ENCODE measurements at regions not wholly inside any gene's neighbourhood (a gene's known extent, or its start where the extent isn't known, plus 50 kb on each side); places are given as distances from the start of the nearest gene placed in this dataset.

GRCh38 chr2:102091121-102091520, 51.4 kb upstream of the IL1R1 start:
- Histone ChIP-seq H3K4me3 (ENCODE audit: low read depth, low read length) (no peak overlapping the region), H3K27me3 (ENCODE audit: control insufficient read depth, insufficient read depth, low read length) (no peaks in the 10 kb centered on the region), H3K9me3 (ENCODE audit: control insufficient read depth, insufficient read depth, low read length) (no peaks in the 10 kb centered on the region), H3K36me3 (ENCODE audit: control insufficient read depth, insufficient read depth, low read length) (no peaks in the 10 kb centered on the region), H3K27ac (ENCODE audit: low read depth, low read length) (no peak overlapping the region), H3K4me1 (ENCODE audit: control insufficient read depth, insufficient read depth, low read length) (no peaks in the 10 kb centered on the region)
- DNase-seq (ENCODE audit: low read depth in 4 of 6, low spot score in 6 of 6), result no peak

GRCh38 chr2:102091908-102092307, 50.6 kb upstream of the IL1R1 start:
- Histone ChIP-seq H3K4me3 (ENCODE audit: low read depth, low read length) (no peak overlapping the region), H3K36me3 (ENCODE audit: control insufficient read depth, insufficient read depth, low read length) (no peaks in the 10 kb centered on the region), H3K9me3 (ENCODE audit: control insufficient read depth, insufficient read depth, low read length) (no peaks in the 10 kb centered on the region), H3K27me3 (ENCODE audit: control insufficient read depth, insufficient read depth, low read length) (no peaks in the 10 kb centered on the region), H3K4me1 (ENCODE audit: control insufficient read depth, insufficient read depth, low read length) (no peaks in the 10 kb centered on the region), H3K27ac (ENCODE audit: low read depth, low read length) (no peak overlapping the region)
- 40% methylated on average over 1 of the region's 1 CpG for WGBS (ENCODE audit: insufficient coverage)
- DNase-seq (ENCODE audit: low read depth in 4 of 6, low spot score in 6 of 6), result no peak

- WGBS (ENCODE audit: insufficient coverage), result 0% methylated on average over 1 of the region's 7 CpGs
- no peak overlapping the region for H3K4me3 ChIP-seq (ENCODE audit: low read depth, low read length)
- H3K27ac ChIP-seq (ENCODE audit: low read depth, low read length), result no peak overlapping the region
- no peaks in the 10 kb centered on the region for H3K36me3 ChIP-seq (ENCODE audit: control insufficient read depth, insufficient read depth, low read length)
- H3K4me1 ChIP-seq (ENCODE audit: control insufficient read depth, insufficient read depth, low read length), result no peaks in the 10 kb centered on the region
- H3K9me3 ChIP-seq (ENCODE audit: control insufficient read depth, insufficient read depth, low read length), result no peaks in the 10 kb centered on the region
- no peaks in the 10 kb centered on the region for H3K27me3 ChIP-seq (ENCODE audit: control insufficient read depth, insufficient read depth, low read length)
- DNase-seq (ENCODE audit: low read depth in 4 of 6, low spot score in 6 of 6), result no peak
Observed at GRCh38 chr2:102092535-102092934, 50.0 kb upstream of the IL1R1 start.
